HL-60 (cell line): ENCODE measurements at regions not wholly inside any gene's neighbourhood (a gene's known extent, or its start where the extent isn't known, plus 50 kb on each side); places are given as distances from the start of the nearest gene placed in this dataset.

Source experiments
- DNase-seq, 2 experiments: peaks; one replicate each; pipeline ENCODE4 v3.0.0-alpha.2; 2010 to 2020; ENCODE audit warnings: low read depth in 1 of 2, low spot score in 1 of 2
- H3K27ac ChIP-seq: fragments of 250-450 bp; sonication (Bioruptor Pico); replicated peaks from 2 replicates; pipeline ENCODE4 v1.5.1; 2020; ENCODE audit warnings: mild to moderate bottlenecking, moderate library complexity
- H3K27me3 ChIP-seq: fragments of 250-450 bp; sonication (Bioruptor Pico); 2 replicates; pipeline ENCODE4 v1.5.1; 2021; ENCODE audit warnings: mild to moderate bottlenecking, moderate library complexity; ENCODE audit not compliant: insufficient read depth, poor library complexity, severe bottlenecking
- H3K4me3 ChIP-seq: replicated peaks from 2 replicates; pipeline ENCODE4 v1.5.1; 2011; ENCODE audit warnings: mild to moderate bottlenecking, control low read depth, low read length; ENCODE audit not compliant: insufficient read depth
- CTCF ChIP-seq: IDR thresholded peaks from one replicate; pipeline ENCODE4 v1.5.1; 2011; ENCODE audit warnings: low read length, control low read depth, inconsistent platforms; ENCODE audit not compliant: insufficient read depth
- GABPA ChIP-seq: IDR thresholded peaks from 2 replicates; pipeline ENCODE4 v1.6.1; 2012; ENCODE audit warnings: low read depth
- POLR2AphosphoS5 ChIP-seq: IDR thresholded peaks from 2 replicates; pipeline ENCODE4 v1.6.1; 2012; ENCODE audit warnings: low read depth
- REST ChIP-seq: IDR thresholded peaks from 2 replicates; pipeline ENCODE4 v1.6.1; 2012; ENCODE audit warnings: low read depth; ENCODE audit not compliant: insufficient replicate concordance
- SPI1 ChIP-seq: IDR thresholded peaks from 2 replicates; pipeline ENCODE4 v1.6.1; 2012; ENCODE audit warnings: low read depth, mild to moderate bottlenecking, borderline replicate concordance

- no peak for DNase-seq
- Histone ChIP-seq H3K27me3 (no peaks in the 10 kb centered on the region), H3K4me3 (no peak overlapping the region), H3K27ac (no peak overlapping the region)
- TF ChIP-seq GABPA: no peak
- TF ChIP-seq POLR2AphosphoS5: no peak
- no peak for TF ChIP-seq CTCF
- TF ChIP-seq SPI1: no peak
- no peak for TF ChIP-seq REST
Observed at GRCh38 chr5:120086081-120086480, 378.0 kb upstream of the PRR16 start.

- Histone ChIP-seq H3K4me3 (no peak overlapping the region), H3K27me3 (no peaks in the 10 kb centered on the region), H3K27ac (no peak overlapping the region)
- TF ChIP-seq CTCF (no peak), GABPA (no peak), POLR2AphosphoS5 (no peak)
- no peak for DNase-seq
Observed at GRCh38 chr5:120088412-120088811, 375.7 kb upstream of the PRR16 start.

GRCh38 chr5:120088836-120089235 is 375.3 kb upstream of the PRR16 start:
- H3K27ac ChIP-seq: no peak overlapping the region
- H3K27me3 ChIP-seq: no peaks in the 10 kb centered on the region
- DNase-seq: no peak
- H3K4me3 ChIP-seq: no peak overlapping the region
- TF ChIP-seq CTCF (no peak), REST (no peak), SPI1 (no peak), GABPA (no peak)

- Histone ChIP-seq H3K4me3 (no peak overlapping the region), H3K27me3 (no peaks in the 10 kb centered on the region), H3K27ac (no peak overlapping the region)
- no peak for TF ChIP-seq SPI1
- no peak for TF ChIP-seq POLR2AphosphoS5
- no peak for TF ChIP-seq GABPA
- no peak for TF ChIP-seq CTCF
- no peak for TF ChIP-seq REST
- no peak for DNase-seq
Observed at GRCh38 chr5:120091376-120091948, 372.6 kb upstream of the PRR16 start.
